Stimulated activated CD8-positive, alpha-beta memory T cell treated with anti-CD3 and anti-CD28 coated beads, Interleukin-15, amount 100 ng/mL, for 48 hours (primary cell): ENCODE measurements at regions not wholly inside any gene's neighbourhood (a gene's known extent, or its start where the extent isn't known, plus 50 kb on each side); places are given as distances from the start of the nearest gene placed in this dataset.
A peak's percentile ranks its signal among the peaks of the same experiment; 100 is the strongest.

Experiments used
- DNase-seq, 2 donors: peaks; one replicate each; pipeline ENCODE4 v3.0.0-alpha.2; 2020; ENCODE audit warnings: low read depth in 2 of 2

DNA sequence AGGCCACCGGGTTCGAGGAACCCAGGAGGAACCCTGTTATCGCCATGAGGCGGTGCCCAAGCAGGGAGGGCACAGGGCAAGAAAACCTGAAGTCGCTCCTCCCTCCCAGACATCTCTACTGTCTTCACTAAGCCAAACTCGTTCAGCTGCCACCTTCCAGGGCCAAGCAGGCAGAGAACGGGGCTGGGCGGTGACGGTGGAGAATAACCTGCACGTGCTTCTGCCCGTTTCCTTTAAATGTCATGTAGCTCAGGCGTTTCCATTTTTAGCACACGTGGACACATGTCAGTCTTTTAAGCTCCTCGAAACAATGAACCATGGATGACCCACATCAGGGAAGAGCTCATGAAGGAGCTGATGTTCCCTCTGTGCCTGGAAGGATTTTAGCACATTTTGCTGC lies 124.3 kb upstream of the KLF6 start:
- DNase-seq = no peak

- no peak for DNase-seq
Measured at GRCh38 chr10:3908183-3908582, 123.2 kb upstream of the KLF6 start.

- DNase-seq = no peak
Measured at GRCh38 chr10:3907514-3907913, 122.5 kb upstream of the KLF6 start.

DNA sequence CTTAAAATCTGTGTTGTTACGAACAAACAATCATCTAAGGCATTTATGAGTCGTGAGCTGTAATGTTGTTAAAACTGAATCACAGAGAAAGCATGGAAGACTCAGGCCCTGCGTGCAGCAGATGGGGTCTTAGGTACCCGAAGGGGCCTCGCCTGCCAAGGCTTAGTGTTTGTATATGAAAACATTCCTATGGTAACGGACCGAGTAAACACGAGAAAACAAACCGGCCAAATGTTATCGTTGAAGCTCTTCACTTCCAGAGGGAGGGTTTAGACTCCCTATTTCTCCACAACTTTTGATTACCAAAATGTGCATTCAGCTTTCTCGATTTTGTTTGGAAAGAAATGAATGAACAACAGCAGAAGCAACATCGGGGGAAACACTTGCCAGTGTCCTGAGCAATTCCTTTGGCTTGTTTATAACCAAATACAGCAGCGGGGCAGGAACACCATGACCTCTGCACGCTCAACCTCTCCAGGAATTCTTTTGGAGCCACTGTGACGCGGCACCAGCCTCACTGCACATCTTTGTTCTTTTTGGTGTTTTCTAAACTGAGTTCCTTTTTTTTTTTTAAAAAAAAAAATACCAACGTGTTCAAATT lies 121.6 kb upstream of the KLF6 start:
- no peak for DNase-seq

- DNase-seq = no peak
Measured at GRCh38 chr10:3904419-3904960, 119.5 kb upstream of the KLF6 start.

GRCh38 chr10:3902809-3903410 lies 117.9 kb upstream of the KLF6 start:
- DNase-seq = no peak

- peak in 1 of 2 donors; percentile 20 for DNase-seq
Measured at GRCh38 chr10:3902054-3902808, 117.2 kb upstream of the KLF6 start.

GRCh38 chr10:3901370-3901769 lies 116.4 kb upstream of the KLF6 start:
- no peak for DNase-seq

DNA sequence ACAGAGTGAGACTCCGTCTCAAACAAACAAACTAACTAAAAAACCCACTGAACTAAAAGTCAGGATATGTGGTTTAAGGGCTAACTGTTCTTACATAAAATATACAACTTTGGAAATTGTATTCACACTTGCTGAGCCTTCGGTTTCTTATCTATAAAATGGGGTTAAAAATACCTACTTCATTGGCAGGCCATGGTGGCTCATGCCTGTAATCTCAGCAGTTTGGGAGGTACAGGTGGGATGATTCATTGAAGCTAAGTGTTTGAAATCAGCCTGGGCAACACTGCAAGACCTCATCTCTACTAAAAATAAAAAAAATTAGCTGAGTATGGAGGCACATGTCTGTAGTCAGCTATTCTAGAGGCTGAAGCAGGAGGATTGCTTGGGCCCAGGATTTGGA lies 115.4 kb upstream of the KLF6 start:
- DNase-seq = no peak

- DNase-seq = no peak
Measured at GRCh38 chr10:3898821-3899220, 113.8 kb upstream of the KLF6 start.

- DNase-seq = no peak
Measured at GRCh38 chr10:3897156-3897555, 112.1 kb upstream of the KLF6 start.

- no peak for DNase-seq
Measured at GRCh38 chr10:3896161-3896560, 111.2 kb upstream of the KLF6 start.

DNA sequence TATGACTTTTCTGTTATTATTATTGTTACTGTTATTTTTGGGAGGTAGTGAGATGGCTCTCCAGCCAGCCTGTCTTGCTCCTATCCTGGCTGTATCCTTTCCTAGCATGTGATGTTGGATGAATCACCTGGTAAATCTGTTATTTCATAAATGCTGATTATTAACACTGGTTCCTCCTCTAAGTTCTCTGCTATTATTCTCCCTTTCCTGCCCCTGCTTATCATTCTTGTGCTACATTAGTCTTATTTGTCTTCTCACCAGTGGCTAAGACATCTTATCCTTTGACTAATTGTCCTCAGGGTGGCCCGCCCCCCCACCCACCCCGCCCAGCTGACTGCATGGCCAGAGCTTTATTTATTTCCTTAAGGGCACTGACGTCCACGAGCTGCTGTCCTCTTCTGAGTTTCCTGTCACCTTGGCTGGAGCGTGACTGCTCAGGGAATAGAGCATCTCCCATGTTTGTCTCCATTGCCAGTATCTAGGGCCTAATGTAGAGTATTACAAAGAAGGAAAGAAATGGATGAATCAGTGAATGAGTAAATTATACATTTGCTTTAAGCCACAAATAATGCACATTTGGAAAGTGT lies 110.1 kb upstream of the KLF6 start:
- no peak for DNase-seq

GRCh38 chr10:3893901-3894563 lies 109.0 kb upstream of the KLF6 start:
- no peak for DNase-seq

DNA sequence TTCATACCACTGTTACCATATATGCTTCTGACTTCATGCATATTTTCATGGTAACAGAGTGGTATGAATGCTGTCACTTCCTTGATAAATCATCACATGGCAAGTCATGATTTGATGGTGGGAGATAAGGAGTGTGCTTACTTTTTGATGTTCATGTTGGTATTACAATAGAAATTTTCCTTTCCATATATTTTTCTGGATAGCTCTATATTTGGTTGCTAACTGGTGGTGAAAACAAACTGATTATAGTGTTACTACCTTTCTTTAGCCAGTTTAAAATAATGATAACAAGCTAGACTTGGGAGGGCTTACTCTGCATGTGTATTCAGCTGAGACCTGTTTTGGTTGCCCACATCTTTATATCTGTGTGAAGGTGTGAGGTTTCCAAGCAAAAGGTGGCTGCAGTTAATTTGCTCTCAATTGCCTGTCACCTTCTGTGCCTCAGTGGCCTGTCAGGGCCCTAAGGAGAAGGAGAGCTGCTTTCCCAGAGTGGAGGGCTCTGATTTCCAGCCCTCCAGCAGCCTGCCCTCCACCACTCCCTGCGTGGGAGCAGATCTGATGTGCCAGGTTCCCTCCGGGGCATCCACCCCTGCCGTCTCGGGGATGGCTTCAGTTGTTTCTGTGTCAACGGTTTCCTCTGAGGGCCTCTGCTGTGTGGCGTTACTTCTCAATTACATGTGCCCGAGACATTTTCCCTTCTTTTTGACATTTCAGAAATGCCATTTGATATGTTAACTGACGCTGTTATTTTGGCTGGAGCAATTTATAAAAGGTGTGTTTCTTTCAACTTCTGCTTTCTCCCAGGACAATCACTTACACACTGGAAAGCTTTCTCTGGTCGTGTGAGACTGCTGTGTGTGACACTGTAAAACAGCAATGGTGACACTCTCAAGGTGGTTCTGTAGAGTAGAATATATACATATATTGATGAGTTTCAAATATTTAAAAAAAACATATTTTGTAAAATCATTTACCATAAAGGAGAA lies 107.7 kb upstream of the KLF6 start:
- DNase-seq = no peak

- no peak for DNase-seq
Measured at GRCh38 chr10:3891396-3891795, 106.4 kb upstream of the KLF6 start.

- no peak for DNase-seq
Measured at GRCh38 chr10:3890602-3891352, 105.8 kb upstream of the KLF6 start.

- DNase-seq = no peak
Measured at GRCh38 chr10:3889961-3890522, 105.0 kb upstream of the KLF6 start.

- DNase-seq = peak; percentile 35 to 38
Measured at GRCh38 chr10:3887885-3888476, 103.0 kb upstream of the KLF6 start.
